Kidney (tissue), 13 donors: ENCODE measurements at regions not wholly inside any gene's neighbourhood (a gene's known extent, or its start where the extent isn't known, plus 50 kb on each side); places are given as distances from the start of the nearest gene placed in this dataset.

Source experiments
- DNase-seq, 5 donors: peaks; one replicate each; pipeline ENCODE4 v3.0.0-alpha.2; 2013 to 2020
- FAIRE-seq: peaks from 2 replicates; lab custom pipeline; 2012; peaks lifted over from hg19 to GRCh38; lab: Jason Lieb, UNC
- H3K27ac ChIP-seq, 2 donors: one replicate each; pipeline ENCODE4 v1.7.0; 2013; ENCODE audit warnings: low read depth in 2 of 2, low read length in 2 of 2, inconsistent platforms in 1 of 2
- H3K27me3 ChIP-seq: one replicate; pipeline ENCODE4 v1.7.1; 2013; ENCODE audit warnings: low read length, inconsistent platforms; ENCODE audit not compliant: control insufficient read depth, insufficient read depth
- H3K36me3 ChIP-seq, 3 donors: one replicate each; pipeline versions ENCODE4 v1.7.0 to v1.7.1; 2013; ENCODE audit warnings: low read length in 3 of 3, control low read depth in 1 of 3, inconsistent platforms in 1 of 3; ENCODE audit not compliant: insufficient read depth in 3 of 3, control insufficient read depth in 2 of 3
- H3K4me1 ChIP-seq, 3 donors: one replicate each; pipeline versions ENCODE4 v1.7.0 to v1.7.1; 2013; ENCODE audit warnings: low read length in 3 of 3, inconsistent platforms in 1 of 3, low read depth in 1 of 3; ENCODE audit not compliant: control insufficient read depth in 2 of 3, insufficient read depth in 2 of 3
- H3K4me3 ChIP-seq, 3 donors: one replicate each; pipeline versions ENCODE4 v1.7.0 to v1.8.1; 2013; ENCODE audit warnings: low read length in 3 of 3, control low read depth in 1 of 3, inconsistent platforms in 1 of 3
- H3K9ac ChIP-seq, 3 donors: one replicate each; pipeline versions ENCODE4 v1.7.0 to v1.7.1; 2013; ENCODE audit warnings: low read length in 3 of 3, control low read depth in 1 of 3, inconsistent platforms in 1 of 3
- H3K9me3 ChIP-seq, 3 donors: one replicate each; pipeline versions ENCODE4 v1.7.0 to v1.7.1; 2013; ENCODE audit warnings: low read length in 3 of 3, control low read depth in 1 of 3, inconsistent platforms in 1 of 3; ENCODE audit not compliant: control insufficient read depth in 2 of 3, insufficient read depth in 1 of 3
- CTCF ChIP-seq: IDR thresholded peaks from 3 replicates; pipeline ENCODE4 v1.5.1; 2012; ENCODE audit warnings: mild to moderate bottlenecking, moderate library complexity, borderline replicate concordance; ENCODE audit not compliant: insufficient read depth; ENCODE audit errors: extremely low read depth
- intact Hi-C: fragments of 100-400 bp; cut with DNase I; formaldehyde crosslinking; loops from one replicate; pipeline ENCODE4 v1.11.1; 2022
- donor health status: control.
- donor health status: control.
- donor health status: control.
- donor health status: control.
- donor health status: control.
- donor health status: DM: yes; HTN: yes; CAD: no.
- donor health status: Normal renal cell carcinoma (clear cell type).

- intact Hi-C loops: no loop called here
- FAIRE-seq: no peak
Measured at GRCh38 chr13:105105471-105105870, 1430.0 kb downstream of the EFNB2 start.

GRCh38 chr13:105097521-105097920 lies 1437.9 kb downstream of the EFNB2 start:
- Histone ChIP-seq H3K4me3 (no peak overlapping the region), H3K27ac (no peak overlapping the region), H3K9ac (no peak overlapping the region), H3K4me1 (no peaks in the 10 kb centered on the region), H3K36me3 (no peaks in the 10 kb centered on the region), H3K27me3 (no peaks in the 10 kb centered on the region), H3K9me3 (no peaks in the 10 kb centered on the region)
- DNase-seq: no peak
- no peak for TF ChIP-seq CTCF
- FAIRE-seq: no peak
- intact Hi-C loops: no loop called here

More at GRCh38 chr13:105105471-105105870, 1430.0 kb downstream of the EFNB2 start:
- no peak for DNase-seq
- no peak for TF ChIP-seq CTCF
- no peaks in the 10 kb centered on the region for H3K36me3 ChIP-seq
- no peaks in the 10 kb centered on the region for H3K4me1 ChIP-seq
- no peak overlapping the region for H3K9ac ChIP-seq
- no peaks in the 10 kb centered on the region for H3K27me3 ChIP-seq
- no peaks in the 10 kb centered on the region for H3K9me3 ChIP-seq
- H3K4me3 ChIP-seq: no peak overlapping the region
- no peak overlapping the region for H3K27ac ChIP-seq

GRCh38 chr13:105089858-105090643 lies 1445.4 kb downstream of the EFNB2 start:
- Histone ChIP-seq H3K9me3 (no peaks in the 10 kb centered on the region), H3K27ac (no peak overlapping the region), H3K4me3 (no peak overlapping the region), H3K9ac (no peak overlapping the region), H3K27me3 (no peaks in the 10 kb centered on the region), H3K4me1 (no peaks in the 10 kb centered on the region), H3K36me3 (no peaks in the 10 kb centered on the region)
- TF ChIP-seq CTCF: no peak
- intact Hi-C loops: no loop called here
- DNase-seq: no peak
- no peak for FAIRE-seq
